ENCODE measurements at regions not wholly inside any gene's neighbourhood (a gene's known extent, or its start where the extent isn't known, plus 50 kb on each side); places are given as distances from the start of the nearest gene placed in this dataset.

GRCh38 chr11:120039039-120039438 lies 98.9 kb downstream of the TRIM29 start:
- 0% methylated on average over 1 of the region's 1 CpG for WGBS (ENCODE audit: low lambda C conversion rate)
- FAIRE-seq (no peak), ATAC-seq (no peak), DNase-seq (ENCODE audit: low spot score) (no peak)
- no peaks in the 10 kb centered on the region for H3K9me3 ChIP-seq (ENCODE audit: low read length)
- no peak overlapping the region for H3K4me2 ChIP-seq (ENCODE audit: low read depth, low read length)
- no peak overlapping the region for H3K4me3 ChIP-seq (replicated peaks in 1 of 3; ENCODE audit: insufficient read depth in 1 of 3, low read depth in 2 of 3, low read length in 3 of 3)
- H3K27ac ChIP-seq (ENCODE audit: extremely low read length, insufficient read depth, low read length), result no peak overlapping the region
- POLR2A ChIA-PET, result no interaction called here
- peaks cover 0 to 14% of the 10 kb centered on the region in 2 experiments; a peak in 3 of 5 replicates for H3K27me3 ChIP-seq (ENCODE audit: control insufficient read depth in 1 of 2, insufficient read depth in 2 of 2, low read length in 2 of 2)
- CTCF ChIA-PET (ENCODE audit: low intra/inter-chr PET ratio, low total read pairs), result no interaction called here
- in situ Hi-C loops (cut with HindIII; ENCODE audit: extremely low pct_ligation_motif_present, low pct_unique_long_range_greater_than_20kb) (no loop called here), intact Hi-C loops (cut with micrococcal nuclease; ENCODE audit: unreplicated experiment) (no loop called here)
- H3K36me3 ChIP-seq (replicated peaks in 1 of 2; ENCODE audit: control insufficient read depth in 1 of 2, insufficient read depth in 2 of 2, low read length in 2 of 2), result no peaks in the 10 kb centered on the region
- no peak for TF ChIP-seq ZNF609 (CRISPR knock-in tag; IDR thresholded peaks at IDR 0.05; ENCODE audit: borderline replicate concordance)
- TF ChIP-seq ZNF879 (CRISPR knock-in tag; IDR thresholded peaks at IDR 0.05), result no peak
- TF ChIP-seq ZNF275 (CRISPR knock-in tag; IDR thresholded peaks at IDR 0.05; ENCODE audit: borderline replicate concordance), result no peak
- no peak for TF ChIP-seq ZMAT5 (CRISPR knock-in tag; IDR thresholded peaks at IDR 0.05; ENCODE audit: borderline replicate concordance, low read depth)
- TF ChIP-seq AKAP8 (CRISPR knock-in tag; IDR thresholded peaks at IDR 0.05), result no peak
- no peak for TF ChIP-seq MED1 (CRISPR knock-in tag; IDR thresholded peaks at IDR 0.05)
- no peak for TF ChIP-seq ZNF513 (CRISPR knock-in tag; conservative IDR thresholded peaks at IDR 0.05)
- no peak for TF ChIP-seq ZNF773 (CRISPR knock-in tag; IDR thresholded peaks at IDR 0.05; ENCODE audit: borderline replicate concordance)
- TF ChIP-seq DNMT1 (CRISPR knock-in tag; IDR thresholded peaks at IDR 0.05), result no peak
- no peak for TF ChIP-seq ZNF253 (CRISPR knock-in tag; IDR thresholded peaks at IDR 0.05; ENCODE audit: borderline replicate concordance)
- no peak for TF ChIP-seq ZNF3 (CRISPR knock-in tag; IDR thresholded peaks at IDR 0.05)
- TF ChIP-seq ZNF24 (IDR thresholded peaks at IDR 0.05), result no peak
- TF ChIP-seq GPBP1L1 (CRISPR knock-in tag; IDR thresholded peaks at IDR 0.05), result no peak
- H3K79me2 ChIP-seq (ENCODE audit: insufficient read depth, low read length), result no peaks in the 10 kb centered on the region
- H3K9ac ChIP-seq (ENCODE audit: insufficient read depth, low read depth, low read length), result no peak overlapping the region
- H2AFZ ChIP-seq (ENCODE audit: low read length), result no peak overlapping the region
- BruUV-seq (replicated peaks), result no TSS peak
- no peaks in the 10 kb centered on the region for H3K4me1 ChIP-seq (ENCODE audit: insufficient read depth, low read length)
- no peaks in the 10 kb centered on the region for H4K20me1 ChIP-seq (ENCODE audit: insufficient read depth, low read length)

Measured in HepG2 (cell line).